Cardiac fibroblast (primary cell): ENCODE measurements at regions not wholly inside any gene's neighbourhood (a gene's known extent, or its start where the extent isn't known, plus 50 kb on each side); places are given as distances from the start of the nearest gene placed in this dataset.
"Not testable (repeated sequence)": the region's sequence is repeated elsewhere in the genome, so short reads cannot be mapped to it uniquely, and the experiment has no call there.

Source experiments
- DNase-seq, 2 donors: peaks; one replicate each; pipeline versions ENCODE4 v3.0.0 to v3.0.0-alpha.2; 2010; ENCODE audit warnings: low read depth in 2 of 2
- H3K4me3 ChIP-seq, 2 donors: replicated peaks in 1 of 2; 1 replicate in 1 of 2; 2 replicates in 1 of 2; pipeline ENCODE4 v1.5.1; 2011; ENCODE audit warnings: low read depth in 2 of 2, low read length in 2 of 2, mild to moderate bottlenecking in 2 of 2, moderate library complexity in 1 of 2
- CTCF ChIP-seq: IDR thresholded peaks from one replicate; pipeline ENCODE4 v1.5.1; 2011; ENCODE audit warnings: low read depth, mild to moderate bottlenecking, low read length, inconsistent platforms

GRCh38 chr12:131323879-131324278 is 370.2 kb downstream of the ADGRD1 start:
- DNase-seq: no peak
- no peak overlapping the region for H3K4me3 ChIP-seq
- no peak for TF ChIP-seq CTCF

DNA sequence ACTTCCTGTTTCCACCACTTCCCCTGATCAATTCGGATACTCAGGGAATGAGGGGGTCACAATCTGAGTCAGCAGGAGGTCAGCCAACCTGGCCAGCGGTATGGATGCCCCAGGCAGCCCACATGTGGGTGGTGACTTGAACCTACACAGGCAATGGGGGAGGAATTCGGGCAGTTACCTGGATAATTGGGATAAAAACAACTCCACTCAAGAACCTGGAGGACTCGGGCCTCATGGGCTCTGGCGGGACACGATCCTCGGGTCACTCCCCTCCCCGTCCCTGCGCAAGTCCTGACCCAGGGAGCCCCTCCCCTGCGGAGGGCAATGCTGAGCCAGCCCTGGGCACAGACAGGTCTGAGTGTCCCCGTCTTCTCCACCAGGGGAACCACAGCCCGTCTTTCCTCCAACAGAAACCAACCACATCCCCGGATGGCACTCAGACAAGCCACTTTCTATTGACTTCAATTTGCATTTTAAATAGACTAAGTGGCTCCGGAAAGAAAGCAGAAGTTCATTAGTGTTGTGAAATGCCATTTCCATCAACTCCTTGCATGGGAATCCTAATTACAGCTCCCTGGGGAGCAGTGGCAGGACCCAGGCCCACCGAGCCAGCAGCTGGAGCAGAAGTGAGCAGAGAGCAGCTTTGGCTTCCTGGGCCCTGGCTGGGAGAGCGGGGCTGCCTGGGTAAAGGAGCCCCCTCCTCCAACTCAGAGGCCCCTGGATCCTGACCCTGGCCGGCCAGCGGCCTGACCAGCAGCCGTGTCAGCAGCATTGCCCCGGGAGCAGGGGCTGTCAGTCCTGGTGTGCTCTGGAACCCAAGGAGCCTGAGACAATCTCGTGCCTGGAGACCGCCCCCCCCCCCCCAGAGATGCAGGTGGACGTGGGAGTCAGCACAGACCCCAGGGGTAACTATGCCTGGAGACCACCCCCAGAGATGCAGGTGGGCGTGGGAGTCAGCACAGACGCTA is 374.1 kb downstream of the ADGRD1 start:
- TF ChIP-seq CTCF: no peak
- DNase-seq: no peak
- H3K4me3 ChIP-seq: no peak overlapping the region

GRCh38 chr12:131328861-131329845 is 375.4 kb downstream of the ADGRD1 start:
- DNase-seq, H3K4me3 ChIP-seq: not testable (repeated sequence)

GRCh38 chr12:131330106-131330815 is 376.6 kb downstream of the ADGRD1 start:
- no peak overlapping the region for H3K4me3 ChIP-seq
- no peak for TF ChIP-seq CTCF
- DNase-seq: no peak

DNA sequence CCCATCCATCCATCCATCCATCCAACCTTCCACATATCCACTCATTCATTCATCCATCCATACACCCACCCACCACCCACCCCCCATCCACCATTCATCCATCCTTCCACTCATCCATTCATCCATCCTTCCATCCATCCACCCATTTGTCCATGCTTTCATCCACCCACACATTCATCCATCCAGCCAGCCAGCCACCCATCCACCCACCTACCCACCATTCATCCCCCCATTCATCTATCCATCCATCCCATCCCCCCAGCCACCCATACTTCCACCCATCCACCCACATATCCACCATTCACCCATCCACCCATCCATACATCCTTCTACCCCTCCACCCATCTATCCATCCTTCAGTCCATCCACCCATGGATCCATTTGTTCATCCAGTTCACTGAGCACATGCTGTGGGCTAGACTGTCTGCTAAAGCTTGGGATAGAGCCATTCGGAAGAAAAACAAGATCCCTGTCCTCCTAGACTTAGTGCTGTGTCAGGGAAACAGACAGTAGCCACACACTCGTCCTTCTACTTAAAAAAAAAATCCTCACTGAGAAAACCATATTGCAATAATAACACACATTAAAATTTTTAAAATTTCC is 377.5 kb downstream of the ADGRD1 start:
- no peak for DNase-seq
- H3K4me3 ChIP-seq: no peak overlapping the region
- TF ChIP-seq CTCF: no peak

DNA sequence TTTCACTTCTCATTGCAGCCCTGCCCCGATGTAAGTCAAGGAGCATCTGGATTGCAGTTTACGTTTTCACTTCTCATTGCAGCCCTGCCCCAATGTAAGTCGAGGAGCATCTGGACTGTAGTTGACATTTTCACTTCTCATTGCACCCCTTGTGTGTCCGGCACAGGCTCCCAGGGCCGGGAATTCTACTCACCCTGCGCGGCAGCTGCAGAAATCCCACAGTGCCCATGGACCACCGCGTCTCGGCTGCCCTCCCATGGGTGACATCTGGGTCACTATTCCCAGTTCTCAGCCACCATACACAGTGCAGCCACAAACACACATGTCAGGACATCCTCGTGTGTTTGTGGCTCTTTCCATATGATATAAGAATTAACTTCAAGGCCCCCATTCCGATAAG is 378.5 kb downstream of the ADGRD1 start:
- no peak overlapping the region for H3K4me3 ChIP-seq
- TF ChIP-seq CTCF: no peak
- DNase-seq: no peak
